Liver (tissue), 3 donors: ENCODE measurements at regions not wholly inside any gene's neighbourhood (a gene's known extent, or its start where the extent isn't known, plus 50 kb on each side); places are given as distances from the start of the nearest gene placed in this dataset.

Source experiments
- HNF4A ChIP-seq, 2 donors: conservative IDR thresholded peaks; 2 replicates each; pipeline ENCODE4 v1.6.1; 2016; ENCODE audit warnings: antibody characterized with exemption in 2 of 2, mild to moderate bottlenecking in 2 of 2
- JUND ChIP-seq, 2 donors: IDR thresholded peaks; 2 replicates each; pipeline ENCODE4 v1.6.1; 2016; ENCODE audit warnings: antibody characterized with exemption in 2 of 2
- RAD21 ChIP-seq, 2 donors: IDR thresholded peaks; 2 replicates each; pipeline ENCODE4 v1.6.1; 2016; ENCODE audit warnings: antibody characterized with exemption in 2 of 2, mild to moderate bottlenecking in 2 of 2
- SP1 ChIP-seq: IDR thresholded peaks from 2 replicates; pipeline ENCODE4 v1.6.1; 2018; ENCODE audit warnings: antibody characterized with exemption, mild to moderate bottlenecking
- YY1 ChIP-seq: IDR thresholded peaks from 2 replicates; pipeline ENCODE4 v1.6.1; 2016; ENCODE audit warnings: antibody characterized with exemption, mild to moderate bottlenecking
- TF ChIP-seq, protein P1 (sequence below): fragments of 150-350 bp; IDR thresholded peaks from 2 replicates; pipeline ENCODE4 v1.5.1; 2017; ENCODE audit warnings: improper control_type of control experiment, low read depth, low read length; ENCODE audit not compliant: missing input control
- TF ChIP-seq, protein P2 (sequence below): IDR thresholded peaks from 2 replicates; pipeline ENCODE4 v1.6.1; 2016; ENCODE audit warnings: antibody characterized with exemption, mild to moderate bottlenecking
- TF ChIP-seq, protein P3 (sequence below): IDR thresholded peaks from 2 replicates; pipeline ENCODE4 v1.6.1; 2016; ENCODE audit warnings: antibody characterized with exemption
- donor health status: healthy.
- donor health status: healthy.

DNA sequence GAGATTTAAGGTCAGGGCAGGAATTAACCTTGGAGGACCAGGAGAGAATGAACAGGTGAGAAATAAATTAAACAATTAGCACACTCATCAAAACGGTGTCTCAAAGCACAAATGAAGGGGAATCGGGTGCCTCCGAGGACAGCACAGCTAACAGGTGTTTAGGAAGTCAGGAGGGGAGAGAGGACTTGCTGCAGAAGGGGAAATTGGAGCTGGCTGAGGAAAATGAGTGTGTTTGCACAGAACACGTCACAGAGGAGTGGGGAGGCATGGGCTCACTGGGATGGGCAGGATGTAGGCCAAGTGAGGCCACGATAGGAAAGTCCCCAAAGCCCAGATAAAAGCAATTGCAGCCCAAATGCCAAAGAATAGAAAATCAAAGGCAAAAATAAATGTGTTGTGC, 121.7 kb downstream of the ZNF664 start:
- TF ChIP-seq, protein P1, sequence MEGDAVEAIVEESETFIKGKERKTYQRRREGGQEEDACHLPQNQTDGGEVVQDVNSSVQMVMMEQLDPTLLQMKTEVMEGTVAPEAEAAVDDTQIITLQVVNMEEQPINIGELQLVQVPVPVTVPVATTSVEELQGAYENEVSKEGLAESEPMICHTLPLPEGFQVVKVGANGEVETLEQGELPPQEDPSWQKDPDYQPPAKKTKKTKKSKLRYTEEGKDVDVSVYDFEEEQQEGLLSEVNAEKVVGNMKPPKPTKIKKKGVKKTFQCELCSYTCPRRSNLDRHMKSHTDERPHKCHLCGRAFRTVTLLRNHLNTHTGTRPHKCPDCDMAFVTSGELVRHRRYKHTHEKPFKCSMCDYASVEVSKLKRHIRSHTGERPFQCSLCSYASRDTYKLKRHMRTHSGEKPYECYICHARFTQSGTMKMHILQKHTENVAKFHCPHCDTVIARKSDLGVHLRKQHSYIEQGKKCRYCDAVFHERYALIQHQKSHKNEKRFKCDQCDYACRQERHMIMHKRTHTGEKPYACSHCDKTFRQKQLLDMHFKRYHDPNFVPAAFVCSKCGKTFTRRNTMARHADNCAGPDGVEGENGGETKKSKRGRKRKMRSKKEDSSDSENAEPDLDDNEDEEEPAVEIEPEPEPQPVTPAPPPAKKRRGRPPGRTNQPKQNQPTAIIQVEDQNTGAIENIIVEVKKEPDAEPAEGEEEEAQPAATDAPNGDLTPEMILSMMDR, result no peak
- TF ChIP-seq RAD21 (IDR thresholded peaks at IDR 0.05) (no peak), JUND (IDR thresholded peaks at IDR 0.05) (no peak), YY1 (no peak), SP1 (no peak), HNF4A (conservative IDR thresholded peaks at IDR 0.05) (no peak)
- TF ChIP-seq, protein P2, sequence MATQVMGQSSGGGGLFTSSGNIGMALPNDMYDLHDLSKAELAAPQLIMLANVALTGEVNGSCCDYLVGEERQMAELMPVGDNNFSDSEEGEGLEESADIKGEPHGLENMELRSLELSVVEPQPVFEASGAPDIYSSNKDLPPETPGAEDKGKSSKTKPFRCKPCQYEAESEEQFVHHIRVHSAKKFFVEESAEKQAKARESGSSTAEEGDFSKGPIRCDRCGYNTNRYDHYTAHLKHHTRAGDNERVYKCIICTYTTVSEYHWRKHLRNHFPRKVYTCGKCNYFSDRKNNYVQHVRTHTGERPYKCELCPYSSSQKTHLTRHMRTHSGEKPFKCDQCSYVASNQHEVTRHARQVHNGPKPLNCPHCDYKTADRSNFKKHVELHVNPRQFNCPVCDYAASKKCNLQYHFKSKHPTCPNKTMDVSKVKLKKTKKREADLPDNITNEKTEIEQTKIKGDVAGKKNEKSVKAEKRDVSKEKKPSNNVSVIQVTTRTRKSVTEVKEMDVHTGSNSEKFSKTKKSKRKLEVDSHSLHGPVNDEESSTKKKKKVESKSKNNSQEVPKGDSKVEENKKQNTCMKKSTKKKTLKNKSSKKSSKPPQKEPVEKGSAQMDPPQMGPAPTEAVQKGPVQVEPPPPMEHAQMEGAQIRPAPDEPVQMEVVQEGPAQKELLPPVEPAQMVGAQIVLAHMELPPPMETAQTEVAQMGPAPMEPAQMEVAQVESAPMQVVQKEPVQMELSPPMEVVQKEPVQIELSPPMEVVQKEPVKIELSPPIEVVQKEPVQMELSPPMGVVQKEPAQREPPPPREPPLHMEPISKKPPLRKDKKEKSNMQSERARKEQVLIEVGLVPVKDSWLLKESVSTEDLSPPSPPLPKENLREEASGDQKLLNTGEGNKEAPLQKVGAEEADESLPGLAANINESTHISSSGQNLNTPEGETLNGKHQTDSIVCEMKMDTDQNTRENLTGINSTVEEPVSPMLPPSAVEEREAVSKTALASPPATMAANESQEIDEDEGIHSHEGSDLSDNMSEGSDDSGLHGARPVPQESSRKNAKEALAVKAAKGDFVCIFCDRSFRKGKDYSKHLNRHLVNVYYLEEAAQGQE, result no peak
- TF ChIP-seq, protein P3, sequence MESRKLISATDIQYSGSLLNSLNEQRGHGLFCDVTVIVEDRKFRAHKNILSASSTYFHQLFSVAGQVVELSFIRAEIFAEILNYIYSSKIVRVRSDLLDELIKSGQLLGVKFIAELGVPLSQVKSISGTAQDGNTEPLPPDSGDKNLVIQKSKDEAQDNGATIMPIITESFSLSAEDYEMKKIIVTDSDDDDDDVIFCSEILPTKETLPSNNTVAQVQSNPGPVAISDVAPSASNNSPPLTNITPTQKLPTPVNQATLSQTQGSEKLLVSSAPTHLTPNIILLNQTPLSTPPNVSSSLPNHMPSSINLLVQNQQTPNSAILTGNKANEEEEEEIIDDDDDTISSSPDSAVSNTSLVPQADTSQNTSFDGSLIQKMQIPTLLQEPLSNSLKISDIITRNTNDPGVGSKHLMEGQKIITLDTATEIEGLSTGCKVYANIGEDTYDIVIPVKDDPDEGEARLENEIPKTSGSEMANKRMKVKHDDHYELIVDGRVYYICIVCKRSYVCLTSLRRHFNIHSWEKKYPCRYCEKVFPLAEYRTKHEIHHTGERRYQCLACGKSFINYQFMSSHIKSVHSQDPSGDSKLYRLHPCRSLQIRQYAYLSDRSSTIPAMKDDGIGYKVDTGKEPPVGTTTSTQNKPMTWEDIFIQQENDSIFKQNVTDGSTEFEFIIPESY, result no peak
